Stomach (tissue), 4 donors: ENCODE measurements at regions not wholly inside any gene's neighbourhood (a gene's known extent, or its start where the extent isn't known, plus 50 kb on each side); places are given as distances from the start of the nearest gene placed in this dataset.

Experiments
- CTCF ChIP-seq, 7 experiments: fragments of 450-650 bp in 4 of 7; fragments of 200-600 bp in 3 of 7; sonication (generic) in 3 of 7; IDR thresholded peaks; one replicate each; pipeline ENCODE4 v1.5.1; 2016 to 2019; ENCODE audit warnings: antibody characterized with exemption in 7 of 7, control low read depth in 2 of 7, mild to moderate bottlenecking in 1 of 7
- POLR2AphosphoS5 ChIP-seq, 3 donors: sonication (generic); formaldehyde crosslinking; IDR thresholded peaks; one replicate each; pipeline ENCODE4 v1.6.1; 2016; ENCODE audit warnings: antibody characterized with exemption in 3 of 3

GRCh38 chr5:115378754-115379153 is 82.3 kb upstream of the CCDC112 start:
- no peak for TF ChIP-seq POLR2AphosphoS5 (IDR thresholded peaks at IDR 0.05)
- no peak for TF ChIP-seq CTCF (IDR thresholded peaks at IDR 0.05)
